ENCODE measurements at regions not wholly inside any gene's neighbourhood (a gene's known extent, or its start where the extent isn't known, plus 50 kb on each side); places are given as distances from the start of the nearest gene placed in this dataset.

- Histone ChIP-seq H3K4me1 (ENCODE audit: control insufficient read depth, extremely low read depth, insufficient read depth, low read length) (no peaks in the 10 kb centered on the region), H3K9ac (replicated peaks; ENCODE audit: extremely low read depth, insufficient read depth, low read length) (no peak overlapping the region), H3K4me2 (ENCODE audit: insufficient read depth, low read length) (no peak overlapping the region), H3K36me3 (ENCODE audit: control insufficient read depth in 2 of 2, extremely low read depth in 1 of 2, insufficient read depth in 2 of 2, low read length in 2 of 2) (no peaks in the 10 kb centered on the region), H4K20me1 (replicated peaks; ENCODE audit: control insufficient read depth, extremely low read depth, insufficient read depth, low read length) (no peaks in the 10 kb centered on the region), H2AFZ (ENCODE audit: low read depth, low read length) (no peak overlapping the region), H3K9me3 (replicated peaks; ENCODE audit: control insufficient read depth, insufficient read depth, low read length) (no peaks in the 10 kb centered on the region), H3K27ac (ENCODE audit: insufficient read depth, low read depth, low read length) (no peak overlapping the region), H3K79me2 (ENCODE audit: control insufficient read depth, insufficient read depth, low read length) (no peaks in the 10 kb centered on the region), H3K4me3 (replicated peaks in 1 of 3; ENCODE audit: insufficient read depth in 1 of 3, low read depth in 1 of 3, low read length in 3 of 3) (no peak overlapping the region), H3K27me3 (ENCODE audit: control insufficient read depth in 2 of 2, insufficient read depth in 2 of 2, low read length in 2 of 2) (no peaks in the 10 kb centered on the region), H3K9me1 (replicated peaks; ENCODE audit: control insufficient read depth, extremely low read depth, insufficient read depth, low read length) (no peaks in the 10 kb centered on the region)
- POLR2A ChIA-PET = no interaction called here
- TF ChIP-seq POLR2A (IDR thresholded peaks at IDR 0.05; ENCODE audit: low read depth, low read length) = no peak
- no peak for TF ChIP-seq MYC (IDR thresholded peaks at IDR 0.05; ENCODE audit: low read depth, low read length)
- no peak for TF ChIP-seq POLR2AphosphoS5 (IDR thresholded peaks at IDR 0.05; ENCODE audit: insufficient read depth, low read depth, low read length)
- no peak for TF ChIP-seq JUN (IDR thresholded peaks at IDR 0.05; ENCODE audit: borderline replicate concordance, insufficient read depth, insufficient read length, low read depth)
- TF ChIP-seq FOS (IDR thresholded peaks at IDR 0.05; ENCODE audit: borderline replicate concordance, insufficient read depth, low read length) = no peak
- TF ChIP-seq EZH2 (IDR thresholded peaks at IDR 0.05; ENCODE audit: borderline replicate concordance, low read depth, low read length, severe bottlenecking) = no peak
- no peak for TF ChIP-seq MAX (IDR thresholded peaks at IDR 0.05; ENCODE audit: insufficient read depth, insufficient read length)
- TF ChIP-seq GATA2 (IDR thresholded peaks at IDR 0.05; ENCODE audit: insufficient read depth, insufficient read length, low read depth, low read length) = no peak
- no peak for TF ChIP-seq CTCF (IDR thresholded peaks at IDR 0.05; ENCODE audit: extremely low read depth in 1 of 2, insufficient read depth in 1 of 2, low read depth in 1 of 2, low read length in 2 of 2)
- FAIRE-seq (no peak), DNase-seq (ENCODE audit: low read depth, low spot score) (no peak)
- dilution Hi-C loops (cut with MboI; ENCODE audit: extremely low pct_ligation_motif_present, low sequenced_read_pairs) = no loop called here
- CTCF ChIA-PET = no interaction called here
- no TSS peak for BruUV-seq (replicated peaks)
- intact Hi-C loops (cut with micrococcal nuclease) = no loop called here
Measured at GRCh38 chr1:232459087-232459486, 170.8 kb downstream of the SIPA1L2 start.

Data from endothelial cell of umbilical vein (primary cell).